GM21423 (cell line): ENCODE measurements at regions not wholly inside any gene's neighbourhood (a gene's known extent, or its start where the extent isn't known, plus 50 kb on each side); places are given as distances from the start of the nearest gene placed in this dataset.
A peak's percentile ranks its signal among the peaks of the same experiment; 100 is the strongest.

Source experiments
- ATAC-seq: cut with Tn5 transposase; IDR thresholded peaks from one replicate; pipeline ENCODE4 v1.9.1; 2021; ENCODE audit warnings: mild to moderate bottlenecking, moderate library complexity; ENCODE audit not compliant: unreplicated experiment

DNA sequence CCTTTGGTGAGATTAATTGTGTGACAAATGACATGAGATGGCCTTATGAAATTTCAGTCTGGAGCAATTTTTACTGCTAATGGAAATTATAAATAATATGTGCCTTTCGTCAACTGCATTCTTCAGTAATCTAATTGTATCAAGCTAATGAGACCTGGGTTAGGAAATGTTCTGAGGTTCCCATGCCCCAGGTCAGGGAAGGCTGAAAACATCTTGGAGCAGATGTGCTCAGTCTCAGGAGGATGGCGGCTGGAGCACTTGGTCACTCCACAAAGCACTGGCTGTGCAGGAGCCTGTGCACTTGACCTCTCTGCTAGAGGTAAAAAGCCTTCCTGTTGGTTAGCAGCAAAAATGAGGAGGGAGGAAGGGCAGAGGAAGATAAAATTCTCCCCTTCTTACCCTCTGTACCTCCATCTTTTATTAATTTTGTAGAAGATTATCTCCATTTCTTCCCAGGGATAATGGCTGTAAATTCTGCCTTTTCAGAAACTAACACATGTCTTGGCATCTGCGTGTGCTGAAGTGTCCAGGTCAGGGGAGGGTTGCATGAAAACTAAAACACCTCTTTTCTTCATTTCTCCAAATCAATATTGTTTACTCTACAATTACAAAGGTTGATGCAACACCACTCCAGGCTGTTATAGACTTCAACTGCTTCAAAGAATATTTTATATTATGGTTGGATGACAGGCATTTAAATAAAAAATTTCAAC, 1606.4 kb upstream of the ACVR2A start:
- ATAC-seq = no peak

- no peak for ATAC-seq
Observed at GRCh38 chr2:146235158-146235557, 1609.7 kb upstream of the ACVR2A start.

DNA sequence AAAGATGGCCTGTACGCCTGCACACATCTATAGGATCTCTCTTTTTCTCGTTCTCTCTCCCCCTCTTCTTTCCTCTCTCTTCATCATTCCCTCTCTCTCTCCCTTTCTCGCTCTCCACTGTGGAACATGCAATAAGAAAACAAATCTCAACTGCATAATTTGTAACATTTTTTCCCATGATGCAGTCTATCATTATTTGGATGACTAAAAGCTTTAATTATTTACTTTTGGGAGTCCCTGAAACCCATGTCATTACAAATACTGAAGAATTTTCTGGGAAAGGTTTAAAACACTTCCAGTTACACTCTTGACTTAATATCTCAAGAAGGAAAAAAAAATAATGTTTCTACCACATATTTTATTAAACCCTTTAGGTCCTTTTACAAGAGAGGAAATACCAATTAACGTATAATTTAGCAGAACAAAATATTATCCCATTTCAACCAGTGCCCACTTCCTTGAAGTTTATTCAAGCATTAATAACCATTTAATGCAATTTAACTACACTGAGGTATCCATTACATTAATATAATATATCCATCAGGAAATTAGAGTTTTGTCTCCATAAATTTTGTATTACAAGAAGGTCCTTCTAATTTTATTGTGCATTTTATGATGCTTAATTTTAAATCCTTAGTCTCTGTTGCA, 1615.2 kb upstream of the ACVR2A start:
- ATAC-seq = no peak

GRCh38 chr2:146228466-146229058, 1616.3 kb upstream of the ACVR2A start:
- ATAC-seq = peak; percentile 70

- no peak for ATAC-seq
Observed at GRCh38 chr2:146228020-146228393, 1616.8 kb upstream of the ACVR2A start.

GRCh38 chr2:146227152-146228019, 1617.4 kb upstream of the ACVR2A start:
- no peak for ATAC-seq

GRCh38 chr2:146226077-146226476, 1618.8 kb upstream of the ACVR2A start:
- no peak for ATAC-seq

DNA sequence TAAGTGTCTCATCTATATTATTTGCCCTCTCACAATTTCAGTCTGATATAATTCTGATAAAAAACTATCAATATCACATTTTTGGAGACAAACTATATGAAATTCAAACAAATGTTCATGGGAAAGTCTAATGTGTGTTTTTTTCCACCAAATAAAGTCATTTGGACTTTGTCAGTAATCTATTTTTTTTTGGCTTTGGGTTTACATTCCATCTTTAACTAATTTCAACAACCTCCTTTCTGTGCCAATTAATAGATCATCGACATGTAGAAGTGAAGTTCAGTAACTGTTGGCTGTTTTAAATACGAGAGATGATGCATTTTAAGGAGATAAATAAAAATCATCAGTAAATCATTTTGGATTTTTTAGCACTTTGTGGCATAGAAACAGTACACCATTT, 1623.0 kb upstream of the ACVR2A start:
- no peak for ATAC-seq

DNA sequence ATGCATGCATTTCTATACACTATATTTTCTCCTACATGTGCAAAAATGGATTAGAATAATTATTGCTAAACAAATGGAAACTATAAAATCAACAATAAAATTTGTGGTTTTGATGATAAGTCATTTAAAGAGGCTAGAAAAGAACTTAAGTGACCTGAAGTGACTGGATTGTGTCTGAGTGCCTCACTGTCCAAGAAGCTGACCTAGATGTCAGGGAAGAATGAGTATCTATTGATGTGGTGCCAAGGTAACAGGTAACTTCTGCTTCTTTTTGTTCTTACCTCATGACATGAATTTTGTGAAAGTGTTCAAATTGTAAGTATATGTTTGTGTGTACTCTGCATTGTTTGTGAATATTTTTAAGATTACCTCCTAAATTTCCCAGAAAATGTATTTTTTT, 1623.9 kb upstream of the ACVR2A start:
- ATAC-seq = no peak

GRCh38 chr2:146214394-146214929, 1630.4 kb upstream of the ACVR2A start:
- no peak for ATAC-seq

GRCh38 chr2:146213674-146214073, 1631.2 kb upstream of the ACVR2A start:
- no peak for ATAC-seq

GRCh38 chr2:146212602-146213001, 1632.2 kb upstream of the ACVR2A start:
- ATAC-seq = no peak

DNA sequence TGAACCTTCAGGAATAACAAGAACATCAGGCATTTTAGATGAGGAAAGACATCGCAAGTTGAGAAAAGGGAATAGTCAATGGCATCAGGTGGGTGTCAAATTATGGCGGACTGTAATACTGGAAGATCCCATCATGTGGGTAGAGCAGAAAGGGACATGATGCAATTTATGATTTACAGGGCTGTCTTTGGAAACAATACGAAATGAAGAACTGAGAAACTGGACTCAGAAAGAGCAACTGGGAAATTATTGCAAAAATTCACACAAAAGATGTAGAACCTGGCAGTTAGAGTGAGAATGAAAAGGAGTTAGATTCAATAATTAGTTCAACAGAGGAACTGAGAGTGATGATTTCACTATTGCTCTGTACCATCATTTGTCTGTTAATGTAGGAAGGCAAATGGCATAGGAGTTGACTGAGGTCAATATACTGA, 1635.0 kb upstream of the ACVR2A start:
- no peak for ATAC-seq

GRCh38 chr2:146207901-146208300, 1636.9 kb upstream of the ACVR2A start:
- no peak for ATAC-seq

GRCh38 chr2:146207417-146207816, 1637.4 kb upstream of the ACVR2A start:
- ATAC-seq = no peak

GRCh38 chr2:146203064-146203624, 1641.7 kb upstream of the ACVR2A start:
- ATAC-seq = no peak

- no peak for ATAC-seq
Observed at GRCh38 chr2:146193619-146194018, 1651.2 kb upstream of the ACVR2A start.

DNA sequence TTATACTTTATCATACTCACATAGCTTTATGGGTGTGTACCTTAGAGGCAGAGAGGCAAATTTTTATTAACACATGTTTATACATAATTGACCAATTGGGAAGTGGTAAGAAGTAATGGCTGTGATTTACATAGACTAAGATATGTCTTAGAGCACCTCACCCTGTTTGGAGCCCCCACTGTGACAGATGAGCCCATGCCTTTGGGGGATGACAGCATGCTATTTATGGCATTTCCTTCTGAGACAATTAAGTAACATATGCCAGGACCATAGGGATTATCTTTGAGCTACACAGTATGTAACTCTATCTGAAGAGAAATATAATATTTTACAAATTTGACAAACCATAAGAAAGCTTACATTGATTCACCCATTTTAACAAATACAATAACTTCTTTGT, 1655.3 kb upstream of the ACVR2A start:
- ATAC-seq = no peak

DNA sequence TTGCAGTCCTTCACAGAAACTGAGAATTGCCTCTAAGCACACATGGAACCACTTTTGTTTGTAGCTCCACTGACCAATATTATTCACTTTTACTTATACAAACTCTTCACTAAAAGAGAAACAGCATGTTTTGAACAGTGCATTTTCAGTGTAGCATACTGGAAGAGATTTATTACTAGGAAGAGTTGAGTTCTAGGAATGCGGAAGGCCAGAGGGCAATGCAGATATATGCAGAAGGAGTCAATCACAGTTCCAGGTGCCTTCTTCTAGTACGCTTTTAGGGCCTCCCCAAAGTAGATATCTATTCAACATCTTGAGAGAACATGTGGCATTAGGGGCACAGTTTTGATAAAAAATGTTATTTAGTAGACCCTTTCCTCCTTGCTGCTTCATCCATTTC, 1654.0 kb upstream of the ZEB2 start:
- no peak for ATAC-seq

GRCh38 chr2:146161256-146161882, 1641.5 kb upstream of the ZEB2 start:
- no peak for ATAC-seq
